PC-9 (cell line): ENCODE measurements at regions not wholly inside any gene's neighbourhood (a gene's known extent, or its start where the extent isn't known, plus 50 kb on each side); places are given as distances from the start of the nearest gene placed in this dataset.

ENCODE experiments used
- BruUV-seq: library from RNA; stranded (reverse); fragments of 400-500 nt; replicated peaks from 2 replicates; lab custom pipeline; 2021; lab: Mats Ljungman, UMichigan
- CTCF ChIA-PET: fragments of 300-600 bp; sonication (Branson Sonifier 250); formaldehyde crosslinking; loops from one replicate; lab custom pipeline; 2022; ENCODE audit warnings: antibody characterized with exemption; lab: Charles Lee
- POLR2A ChIA-PET: fragments of 300-600 bp; sonication (Branson Sonifier 250); formaldehyde crosslinking; loops from one replicate; lab custom pipeline; 2022; ENCODE audit warnings: antibody characterized with exemption; ENCODE audit not compliant: unreplicated experiment; lab: Charles Lee
- DNase-seq, 2 experiments: peaks; one replicate each; pipeline versions ENCODE4 v3.0.0 to v3.0.0-alpha.2; 2015 to 2022; ENCODE audit warnings: mixed read lengths in 1 of 2
- H2AFZ ChIP-seq: fragments of 200-600 bp; sonication (generic); 2 replicates; pipeline ENCODE4 v1.8.1; 2017; ENCODE audit warnings: antibody characterized with exemption
- H3F3A ChIP-seq: fragments of 200-600 bp; sonication (generic); 2 replicates; pipeline ENCODE4 v1.8.1; 2017; ENCODE audit warnings: antibody characterized with exemption, mild to moderate bottlenecking, low read depth; ENCODE audit not compliant: insufficient read depth
- H3K27ac ChIP-seq: fragments of 200-600 bp; sonication (generic); 2 replicates; pipeline ENCODE4 v1.6.1; 2016; ENCODE audit warnings: mixed run types
- H3K27me3 ChIP-seq: fragments of 200-600 bp; sonication (generic); 2 replicates; pipeline ENCODE4 v1.6.1; 2016; ENCODE audit warnings: low read depth, mixed run types; ENCODE audit not compliant: insufficient read depth
- H3K36me3 ChIP-seq: fragments of 200-600 bp; sonication (generic); 2 replicates; pipeline ENCODE4 v1.6.1; 2016; ENCODE audit warnings: low read depth, mixed run types
- H3K4me1 ChIP-seq: fragments of 200-600 bp; sonication (generic); replicated peaks from 2 replicates; pipeline ENCODE4 v1.6.1; 2016; ENCODE audit warnings: mixed run types; ENCODE audit not compliant: insufficient read depth
- H3K4me2 ChIP-seq: fragments of 200-600 bp; sonication (generic); 2 replicates; pipeline ENCODE4 v1.6.1; 2017; ENCODE audit warnings: mixed run types
- H3K4me3 ChIP-seq: fragments of 200-600 bp; sonication (generic); 2 replicates; pipeline ENCODE4 v1.6.1; 2016; ENCODE audit warnings: mixed run types
- H3K79me2 ChIP-seq: fragments of 200-600 bp; sonication (generic); 2 replicates; pipeline ENCODE4 v1.6.1; 2017; ENCODE audit warnings: low read depth, mixed run types
- H3K9me2 ChIP-seq: fragments of 200-600 bp; sonication (generic); 2 replicates; pipeline ENCODE4 v1.8.1; 2017; ENCODE audit warnings: mild to moderate bottlenecking; ENCODE audit not compliant: insufficient read depth
- H3K9me3 ChIP-seq: fragments of 200-600 bp; sonication (generic); 2 replicates; pipeline ENCODE4 v1.8.1; 2016; ENCODE audit warnings: low read depth; ENCODE audit not compliant: insufficient read depth
- H4K20me1 ChIP-seq: fragments of 200-600 bp; sonication (generic); 2 replicates; pipeline ENCODE4 v1.8.1; 2017; ENCODE audit not compliant: insufficient read depth
- EZH2 ChIP-seq: fragments of 200-600 bp; sonication (generic); IDR thresholded peaks from 2 replicates; pipeline ENCODE4 v1.8.0; 2017; ENCODE audit warnings: antibody characterized with exemption, low read depth
- intact Hi-C: fragments of 100-400 bp; cut with micrococcal nuclease; formaldehyde crosslinking; loops from one replicate; pipeline ENCODE4 v1.10.0; 2022; ENCODE audit not compliant: unreplicated experiment
- TF ChIP-seq, protein P1 (sequence below): fragments of 200-600 bp; sonication (generic); conservative IDR thresholded peaks from 2 replicates; pipeline ENCODE4 v1.6.1; 2017; ENCODE audit warnings: mixed run types, antibody characterized with exemption, mild to moderate bottlenecking, moderate library complexity

DNA sequence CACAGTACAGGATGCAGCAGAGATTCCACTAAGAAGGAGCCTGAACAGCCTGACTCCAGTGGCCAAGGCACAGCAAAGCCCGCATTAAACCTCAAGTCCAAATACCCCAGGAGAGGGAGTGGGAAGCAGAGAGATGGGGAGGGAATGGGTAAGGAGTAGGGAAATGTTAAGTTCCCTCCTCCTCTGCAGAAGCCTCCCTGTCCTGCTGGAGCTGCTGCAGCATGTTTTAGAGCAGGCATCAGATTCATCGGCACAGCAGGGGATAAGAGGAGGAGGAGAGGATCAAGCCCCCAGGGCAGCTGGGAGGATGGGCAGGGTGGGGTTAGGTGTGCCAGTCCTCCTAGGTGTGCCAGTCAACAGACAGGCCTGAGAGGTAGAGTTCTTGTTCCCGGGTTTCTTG, 709.7 kb downstream of the PTPRU start:
- POLR2A ChIA-PET = no interaction called here
- TF ChIP-seq, protein P1, sequence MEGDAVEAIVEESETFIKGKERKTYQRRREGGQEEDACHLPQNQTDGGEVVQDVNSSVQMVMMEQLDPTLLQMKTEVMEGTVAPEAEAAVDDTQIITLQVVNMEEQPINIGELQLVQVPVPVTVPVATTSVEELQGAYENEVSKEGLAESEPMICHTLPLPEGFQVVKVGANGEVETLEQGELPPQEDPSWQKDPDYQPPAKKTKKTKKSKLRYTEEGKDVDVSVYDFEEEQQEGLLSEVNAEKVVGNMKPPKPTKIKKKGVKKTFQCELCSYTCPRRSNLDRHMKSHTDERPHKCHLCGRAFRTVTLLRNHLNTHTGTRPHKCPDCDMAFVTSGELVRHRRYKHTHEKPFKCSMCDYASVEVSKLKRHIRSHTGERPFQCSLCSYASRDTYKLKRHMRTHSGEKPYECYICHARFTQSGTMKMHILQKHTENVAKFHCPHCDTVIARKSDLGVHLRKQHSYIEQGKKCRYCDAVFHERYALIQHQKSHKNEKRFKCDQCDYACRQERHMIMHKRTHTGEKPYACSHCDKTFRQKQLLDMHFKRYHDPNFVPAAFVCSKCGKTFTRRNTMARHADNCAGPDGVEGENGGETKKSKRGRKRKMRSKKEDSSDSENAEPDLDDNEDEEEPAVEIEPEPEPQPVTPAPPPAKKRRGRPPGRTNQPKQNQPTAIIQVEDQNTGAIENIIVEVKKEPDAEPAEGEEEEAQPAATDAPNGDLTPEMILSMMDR = no peak
- no peak for TF ChIP-seq EZH2
- Histone ChIP-seq H3K9me2 (no peaks in the 10 kb centered on the region), H3K27me3 (0 out of 2 replicates have a peak, but pooled peaks cover 4% of the 10 kb centered on the region), H3K4me3 (no peak overlapping the region), H3K36me3 (no peaks in the 10 kb centered on the region), H3F3A (no peaks in the 10 kb centered on the region), H3K27ac (no peak overlapping the region), H3K79me2 (no peaks in the 10 kb centered on the region), H3K9me3 (no peaks in the 10 kb centered on the region), H3K4me2 (no peak overlapping the region), H4K20me1 (no peaks in the 10 kb centered on the region), H2AFZ (no peak overlapping the region), H3K4me1 (no peaks in the 10 kb centered on the region)
- no peak for DNase-seq
- intact Hi-C loops = no loop called here
- BruUV-seq = no TSS peak
- CTCF ChIA-PET = no interaction called here

DNA sequence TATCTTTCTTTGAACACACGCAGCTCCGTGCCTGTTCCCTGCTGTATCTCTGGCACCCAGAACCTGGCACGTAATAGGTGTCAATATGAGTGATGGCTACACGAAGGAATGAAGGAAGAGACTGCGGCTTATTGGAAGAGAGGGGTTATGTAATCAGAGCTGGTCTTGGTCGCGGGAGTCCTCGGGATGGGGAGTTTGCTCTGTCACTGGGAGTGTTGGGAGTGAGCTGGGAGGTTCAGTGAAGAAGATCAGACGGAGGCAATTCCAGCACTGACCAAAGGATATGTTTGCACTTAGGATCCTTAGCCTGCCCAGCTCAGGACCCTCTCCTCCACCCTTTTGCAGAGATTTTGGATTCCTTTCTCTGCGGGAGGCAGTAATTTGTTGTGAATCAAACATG, 709.1 kb downstream of the PTPRU start:
- Histone ChIP-seq H3K9me3 (no peaks in the 10 kb centered on the region), H3K4me1 (no peaks in the 10 kb centered on the region), H2AFZ (no peak overlapping the region), H3K4me3 (no peak overlapping the region), H4K20me1 (no peaks in the 10 kb centered on the region), H3K4me2 (no peak overlapping the region), H3K79me2 (no peaks in the 10 kb centered on the region), H3F3A (no peaks in the 10 kb centered on the region), H3K9me2 (no peaks in the 10 kb centered on the region), H3K27me3 (0 out of 2 replicates have a peak, but pooled peaks cover 4% of the 10 kb centered on the region), H3K27ac (no peak overlapping the region), H3K36me3 (no peaks in the 10 kb centered on the region)
- intact Hi-C loops = no loop called here
- POLR2A ChIA-PET = interaction anchor here (0.6 kb wide), 1 partner anchor 702 kb away, joined by 3 read pairs; no protein-coding TSS in a partner anchor
- BruUV-seq = no TSS peak
- CTCF ChIA-PET = no interaction called here
- DNase-seq = no peak
- TF ChIP-seq EZH2 = no peak
- TF ChIP-seq, protein P1 = no peak

DNA sequence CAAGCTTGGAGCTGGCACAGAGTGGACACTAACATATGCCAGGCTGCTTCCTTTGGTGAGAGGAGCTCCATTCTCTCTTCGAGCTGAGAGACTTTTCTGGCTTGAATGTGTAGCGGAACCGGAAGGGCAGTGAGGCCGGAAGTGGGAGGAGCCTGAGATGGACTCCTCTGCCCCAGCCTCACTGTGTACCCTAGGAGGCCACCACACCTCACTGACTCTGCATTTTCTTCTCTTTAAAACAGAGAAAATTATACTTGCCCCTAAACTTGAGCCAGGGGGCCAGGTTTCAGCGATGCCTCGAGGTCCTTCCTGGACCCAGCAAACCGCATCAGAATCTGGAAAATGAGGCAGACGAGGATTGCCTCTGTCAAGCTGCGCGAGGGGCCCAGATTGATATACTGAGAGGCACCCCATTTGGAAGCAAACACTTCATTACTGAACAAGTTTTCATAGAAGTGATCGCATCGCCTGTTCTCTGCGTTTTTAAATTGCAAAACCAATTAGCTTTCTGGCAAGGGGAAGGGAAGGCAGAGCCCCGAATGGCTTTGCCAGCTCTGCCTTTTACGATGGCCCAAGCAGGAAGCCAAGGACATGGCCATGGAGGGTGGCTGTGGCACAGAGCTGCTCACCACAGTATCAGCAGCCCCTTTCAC, 708.1 kb downstream of the PTPRU start:
- Histone ChIP-seq H3K27me3 (0 out of 2 replicates have a peak, but pooled peaks cover 4% of the 10 kb centered on the region), H3K9me2 (no peaks in the 10 kb centered on the region), H2AFZ (no peak overlapping the region), H4K20me1 (no peaks in the 10 kb centered on the region), H3K36me3 (no peaks in the 10 kb centered on the region), H3F3A (no peaks in the 10 kb centered on the region), H3K9me3 (no peaks in the 10 kb centered on the region), H3K4me2 (no peak overlapping the region), H3K27ac (no peak overlapping the region), H3K4me1 (no peaks in the 10 kb centered on the region), H3K4me3 (no peak overlapping the region), H3K79me2 (no peaks in the 10 kb centered on the region)
- POLR2A ChIA-PET = no interaction called here
- no peak for DNase-seq
- no TSS peak for BruUV-seq
- CTCF ChIA-PET = no interaction called here
- intact Hi-C loops = no loop called here
- TF ChIP-seq, protein P1 = no peak
- TF ChIP-seq EZH2 = no peak
